HG02759 (cell line): ENCODE measurements at regions not wholly inside any gene's neighbourhood (a gene's known extent, or its start where the extent isn't known, plus 50 kb on each side); places are given as distances from the start of the nearest gene placed in this dataset.
"Not testable (repeated sequence)": the region's sequence is repeated elsewhere in the genome, so short reads cannot be mapped to it uniquely, and the experiment has no call there.

Source experiments
- ATAC-seq: cut with Tn5 transposase; IDR thresholded peaks from one replicate; pipeline ENCODE4 v1.9.1; 2021; ENCODE audit warnings: mild to moderate bottlenecking, moderate library complexity; ENCODE audit not compliant: unreplicated experiment

DNA sequence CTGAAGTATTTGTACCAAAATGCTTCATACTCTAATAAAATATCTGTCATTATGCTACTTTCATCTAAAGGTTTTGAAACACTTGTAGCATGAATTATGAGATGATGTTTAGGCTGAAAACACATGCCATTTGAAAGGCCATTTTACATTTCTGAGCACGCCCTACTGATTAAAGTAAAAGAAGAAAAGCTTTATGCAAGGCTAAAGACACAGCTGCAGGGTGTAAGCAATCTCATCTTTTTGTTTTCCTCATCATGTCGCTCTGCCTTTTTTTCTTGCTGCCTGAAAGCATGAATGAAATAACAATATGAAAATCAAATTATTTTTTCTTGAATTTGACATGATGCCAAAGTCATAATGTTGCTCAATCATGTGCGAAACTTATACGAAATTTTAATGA lies 148.6 kb upstream of the ARG1 start:
- ATAC-seq, result no peak

DNA sequence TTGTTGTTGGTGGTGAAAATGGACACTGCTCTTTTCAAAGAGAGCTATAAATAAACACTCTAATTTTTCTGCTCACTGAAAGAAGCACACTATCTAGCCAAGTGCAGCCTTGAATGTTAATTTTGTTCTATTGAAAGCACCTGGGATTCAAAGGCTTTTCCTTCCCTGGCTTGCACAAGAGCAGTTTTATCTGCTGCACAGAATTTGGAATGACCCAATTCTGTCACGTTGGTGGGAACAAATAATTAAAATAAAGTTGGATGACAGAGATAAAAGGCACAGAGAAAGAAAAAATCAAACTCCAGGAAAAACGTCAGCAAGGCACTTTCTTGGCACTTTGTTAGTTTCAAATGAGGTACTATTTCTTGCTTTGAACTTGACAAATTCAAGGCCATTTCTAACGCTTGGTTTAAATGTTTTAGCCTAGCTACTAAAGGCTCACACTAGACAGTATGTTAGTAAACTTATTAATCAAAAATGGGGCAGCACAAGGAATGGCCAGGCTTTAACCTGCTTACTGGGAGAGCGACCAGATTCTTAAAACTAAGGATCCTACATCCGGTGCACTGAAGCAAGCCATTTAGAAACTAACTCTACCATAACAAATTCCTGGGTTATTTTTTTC lies 145.5 kb upstream of the ARG1 start:
- ATAC-seq, result no peak

DNA sequence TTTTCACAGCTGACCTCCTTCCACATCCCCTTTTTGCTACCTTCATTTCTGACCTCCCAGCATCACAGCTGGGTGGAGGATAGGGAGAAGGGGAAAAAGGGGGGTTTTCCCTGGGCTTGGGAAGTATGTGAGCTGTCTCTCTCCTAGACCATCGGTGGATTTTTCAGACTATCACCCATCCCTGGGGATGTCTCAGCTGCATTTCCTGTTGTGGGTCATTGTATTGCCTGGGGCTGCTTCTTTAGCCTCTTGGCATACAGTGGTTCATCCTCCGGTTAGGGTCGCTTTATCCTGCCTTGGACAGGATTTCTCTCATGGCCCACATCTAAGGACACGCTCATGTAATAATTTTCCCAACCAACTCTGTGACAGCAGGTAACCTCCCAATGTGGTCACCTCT lies 142.5 kb upstream of the ARG1 start:
- no peak for ATAC-seq

DNA sequence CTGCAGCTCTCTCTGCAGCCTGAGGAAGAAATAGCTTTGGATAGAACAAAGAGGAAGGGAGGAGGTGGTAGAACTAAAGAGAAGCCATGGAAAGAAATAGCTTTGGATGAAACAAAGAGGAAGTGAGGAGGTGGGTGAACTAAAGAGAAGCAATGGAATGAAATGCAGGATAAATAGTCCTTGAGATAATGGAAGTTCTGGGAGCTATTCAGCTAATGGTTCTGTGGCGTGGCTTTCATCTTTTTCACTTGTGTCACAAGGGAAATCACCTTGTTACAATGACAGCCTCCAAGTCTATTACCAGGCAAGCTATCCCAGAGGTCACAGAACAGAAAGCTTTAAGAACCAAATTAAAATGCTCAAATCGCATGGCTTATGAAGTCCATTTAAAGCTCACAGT lies 141.3 kb upstream of the ARG1 start:
- ATAC-seq, result no peak

DNA sequence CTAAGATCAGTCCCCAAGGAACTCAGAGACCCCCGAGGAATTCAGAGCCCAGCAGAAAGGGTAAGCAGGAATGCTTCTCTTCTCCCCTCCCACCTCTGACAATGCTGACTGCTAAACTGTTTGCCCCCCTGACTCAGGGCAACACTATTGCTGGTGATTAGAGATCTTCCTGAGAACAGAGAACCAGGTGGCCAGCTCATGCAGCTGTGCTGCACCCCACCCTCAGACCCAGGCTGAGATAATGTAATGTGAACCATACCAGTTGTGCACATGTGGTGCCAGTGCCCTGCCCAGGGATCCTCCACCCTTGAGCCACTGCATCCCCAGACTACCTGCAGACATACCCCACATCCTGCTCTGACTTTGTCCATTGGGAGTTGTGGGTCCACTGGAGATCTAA lies 139.1 kb upstream of the ARG1 start:
- ATAC-seq, result no peak

DNA sequence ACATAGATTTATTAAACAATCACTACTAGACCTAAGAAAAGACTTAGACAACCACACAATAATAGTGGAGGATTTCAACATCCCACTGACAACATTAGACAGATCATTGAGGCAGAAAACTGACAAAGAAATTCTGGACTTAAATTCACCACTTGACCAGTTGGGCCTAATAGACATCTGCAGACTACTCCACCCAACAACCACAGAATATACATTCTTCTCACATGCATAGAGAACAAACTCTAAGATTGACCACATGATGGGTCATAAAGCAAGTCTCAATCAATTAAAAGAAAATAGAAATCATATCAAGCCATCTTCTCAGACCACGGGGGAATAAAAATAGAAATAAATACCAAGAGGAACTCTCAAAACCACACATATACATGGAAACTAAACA lies 136.7 kb upstream of the ARG1 start:
- no peak for ATAC-seq

DNA sequence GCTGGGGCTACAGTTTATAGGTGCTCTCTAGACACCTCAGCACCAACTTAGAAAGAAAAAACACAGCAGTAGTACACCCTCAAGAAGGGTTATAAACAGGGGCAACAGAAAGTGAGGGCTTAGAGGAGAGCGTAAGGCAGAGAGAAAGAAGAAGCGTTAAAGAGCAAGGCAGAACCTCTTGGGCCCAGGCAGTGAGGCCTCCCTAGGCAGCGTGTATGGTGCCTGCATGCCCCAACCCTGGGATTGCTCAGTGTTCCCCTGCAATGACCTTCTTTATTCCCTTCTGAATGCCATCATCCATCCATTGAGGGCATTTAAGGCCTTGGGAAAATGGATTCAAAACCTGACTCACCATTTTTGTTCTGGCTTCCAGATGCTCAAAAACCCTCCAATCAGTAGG lies 130.0 kb upstream of the ARG1 start:
- ATAC-seq, result no peak

DNA sequence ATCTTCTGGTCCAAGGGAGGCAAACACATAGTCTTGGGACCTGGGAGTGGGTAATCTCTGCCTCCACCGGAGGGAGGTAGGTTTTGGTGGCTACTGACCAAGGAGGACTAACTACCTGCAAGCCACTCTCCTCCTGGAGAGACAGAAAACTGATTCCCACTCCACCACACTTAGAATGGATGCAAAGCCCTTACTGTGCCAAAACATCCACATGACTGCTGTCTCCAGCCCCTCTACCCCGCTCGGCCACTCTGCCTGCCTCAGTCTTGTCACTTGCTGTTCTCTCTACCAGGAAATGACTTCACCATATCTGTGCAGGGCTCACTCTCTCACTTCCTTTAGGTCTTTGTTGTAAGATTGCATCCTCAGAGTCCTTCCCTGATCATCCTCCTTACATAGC lies 129.5 kb upstream of the ARG1 start:
- no peak for ATAC-seq

DNA sequence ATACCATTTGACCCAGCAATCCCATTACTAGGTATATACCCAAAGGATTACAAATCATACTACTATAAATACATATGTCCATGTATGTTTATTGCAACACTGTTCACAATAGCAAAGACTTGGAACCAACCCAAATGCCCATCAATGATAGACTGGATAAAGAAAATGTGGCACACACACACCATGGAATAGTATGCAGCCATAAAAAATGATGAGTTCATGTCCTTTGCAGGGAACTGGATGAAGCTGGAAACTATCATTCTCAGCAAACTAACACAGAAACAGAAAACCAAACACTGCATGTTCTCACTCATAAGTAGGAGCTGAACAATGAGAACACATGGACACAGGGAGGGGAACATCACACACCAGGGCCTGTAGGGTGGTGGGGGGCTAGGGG lies 127.7 kb upstream of the ARG1 start:
- not testable (repeated sequence) for ATAC-seq

DNA sequence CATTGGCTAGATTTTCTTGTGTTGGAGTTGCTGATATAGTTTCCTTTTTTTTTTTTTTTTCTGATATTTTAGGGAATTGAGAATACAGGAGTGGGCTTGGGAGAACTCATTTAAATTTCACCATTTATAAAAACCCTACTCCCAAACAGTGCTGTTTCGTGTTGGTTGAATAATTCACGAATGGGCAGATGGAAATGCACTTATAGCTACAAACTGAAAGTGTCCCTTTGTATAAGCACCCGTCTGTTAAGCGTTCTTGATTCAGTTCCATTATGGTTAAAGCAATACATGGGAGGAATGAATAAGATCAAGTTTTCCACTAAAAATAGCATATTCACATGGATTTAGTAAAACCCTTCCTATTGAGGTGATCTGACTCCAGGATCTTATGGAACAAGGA lies 122.2 kb upstream of the ARG1 start:
- ATAC-seq, result no peak

DNA sequence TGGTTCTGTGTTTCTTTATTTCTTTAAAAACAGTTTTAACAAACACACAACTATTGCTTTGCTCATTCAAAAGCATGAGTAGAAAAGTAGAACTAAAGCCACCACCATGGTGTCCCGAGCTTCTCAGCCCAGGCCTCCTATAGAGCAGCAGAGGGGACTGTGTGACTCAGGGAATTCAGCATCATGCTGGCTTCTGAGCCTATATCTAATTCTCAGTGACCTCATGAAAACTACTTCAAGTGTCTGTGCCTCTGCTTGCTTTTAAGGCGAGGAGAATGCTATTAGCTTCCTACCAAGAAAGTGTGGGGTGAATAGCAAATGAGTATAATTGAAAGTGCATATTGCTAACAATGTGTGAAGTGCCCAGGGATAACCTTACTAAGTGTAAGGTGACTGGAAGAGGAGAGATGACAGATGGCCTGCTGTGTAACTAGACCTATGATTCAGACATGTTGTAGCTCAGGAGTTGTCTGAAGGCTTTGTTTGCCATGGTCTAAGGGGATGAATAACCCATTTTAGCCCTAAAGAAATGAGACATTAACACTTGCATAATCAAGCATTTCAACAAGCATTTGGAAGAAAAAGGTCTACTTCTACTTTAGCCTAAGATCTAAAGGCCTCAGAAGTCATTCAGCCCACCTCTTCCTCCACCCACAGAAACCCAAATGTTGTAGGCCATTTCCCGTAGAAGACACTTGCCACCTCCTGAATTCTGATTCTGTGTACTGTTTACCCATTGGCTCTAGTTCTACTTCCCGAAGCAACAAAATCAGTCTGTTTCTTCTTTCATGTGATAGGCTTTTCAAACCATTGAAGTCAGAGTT lies 121.5 kb upstream of the ARG1 start:
- no peak for ATAC-seq

DNA sequence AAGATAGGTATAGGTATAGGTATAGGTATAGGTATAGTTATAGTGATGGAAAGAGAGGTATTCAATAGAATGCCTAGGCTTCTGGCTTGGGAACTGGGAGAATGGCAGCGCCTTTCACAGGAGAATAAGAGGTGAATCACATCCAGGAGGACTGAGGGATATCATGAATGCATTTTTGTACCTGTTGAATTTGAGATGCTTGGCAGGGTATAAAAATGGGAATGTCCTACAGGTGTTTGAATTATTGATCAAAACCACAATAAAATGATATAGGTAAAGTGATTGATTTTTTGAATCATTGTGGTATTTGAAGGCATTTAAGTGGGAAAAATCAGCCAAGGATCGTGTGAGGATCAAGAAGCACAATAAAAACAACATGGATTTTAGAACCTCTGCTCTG lies 119.2 kb upstream of the ARG1 start:
- ATAC-seq, result no peak

DNA sequence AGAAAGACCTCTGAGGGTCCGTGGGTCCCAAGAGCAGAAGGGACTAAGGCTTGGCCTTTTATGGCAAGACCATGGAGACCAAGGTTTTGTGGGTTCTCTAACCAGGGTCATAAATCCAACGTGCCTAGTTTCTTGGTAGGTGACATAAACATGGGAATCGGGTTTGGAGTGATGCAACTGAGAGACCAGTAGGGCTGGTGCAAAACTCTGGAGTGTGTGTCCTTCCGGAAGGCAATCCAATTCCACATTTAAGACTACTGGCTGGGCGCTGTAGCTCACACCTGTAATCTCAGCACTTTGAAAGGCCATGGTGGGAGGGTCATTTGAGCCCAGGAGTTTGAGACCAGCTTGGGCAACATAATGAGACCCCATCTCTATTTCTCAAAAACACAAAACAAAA lies 116.5 kb upstream of the ARG1 start:
- no peak for ATAC-seq

DNA sequence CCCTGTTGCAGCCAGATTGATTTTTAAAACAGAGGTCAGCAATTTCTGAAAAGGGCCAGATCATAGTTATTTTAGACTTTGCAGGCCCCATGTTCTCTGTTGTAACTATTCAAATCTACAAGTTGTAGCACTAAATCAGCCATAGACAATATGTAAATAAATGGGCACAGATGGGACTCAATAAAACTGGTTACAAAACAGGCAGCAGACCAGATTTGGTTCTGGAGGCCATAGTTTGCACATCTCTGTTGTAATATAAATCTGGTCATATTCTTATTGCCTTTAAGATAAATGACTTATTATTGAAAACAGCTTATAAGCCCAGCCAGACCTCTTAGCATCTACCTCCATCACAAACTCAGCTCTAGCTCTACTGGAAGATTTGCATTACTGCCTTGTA lies 114.0 kb upstream of the ARG1 start:
- no peak for ATAC-seq

DNA sequence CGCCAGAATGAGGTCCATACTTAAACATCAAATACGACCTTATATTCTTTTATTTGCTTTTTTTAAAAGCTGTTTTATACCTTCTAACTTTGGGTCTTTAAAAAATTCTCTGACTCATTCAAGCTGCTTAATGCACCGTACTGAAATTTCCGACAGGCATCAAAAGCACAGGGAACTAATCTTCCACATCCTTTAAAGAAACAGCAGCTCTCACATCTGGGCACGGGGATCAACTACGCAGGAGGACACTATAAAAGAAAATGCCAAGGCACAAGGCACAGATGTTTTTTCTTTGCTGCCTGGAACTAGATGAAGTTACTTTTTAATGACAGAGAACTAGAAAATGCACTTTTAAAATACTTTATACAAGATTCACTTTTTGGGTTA lies 112.4 kb upstream of the ARG1 start:
- no peak for ATAC-seq

DNA sequence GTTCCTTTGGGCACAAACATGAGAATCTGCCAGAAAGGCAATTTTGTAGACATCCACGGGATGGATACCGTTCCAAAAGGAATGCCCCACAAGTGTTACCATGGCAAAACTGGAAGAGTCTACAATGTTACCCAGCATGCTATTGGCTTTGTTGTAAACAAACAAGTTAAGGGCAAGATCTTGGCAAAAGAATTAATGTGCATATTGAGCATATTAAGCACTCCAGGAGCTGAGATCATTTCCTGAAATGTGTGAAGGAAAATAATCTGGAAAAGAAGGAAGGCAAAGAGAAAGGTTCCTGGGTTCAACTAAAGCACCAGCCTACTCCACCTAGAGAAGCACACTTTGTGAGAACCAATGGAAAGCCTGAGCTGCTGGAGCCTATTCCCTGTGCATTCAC lies 103.9 kb upstream of the ARG1 start:
- ATAC-seq, result no peak

DNA sequence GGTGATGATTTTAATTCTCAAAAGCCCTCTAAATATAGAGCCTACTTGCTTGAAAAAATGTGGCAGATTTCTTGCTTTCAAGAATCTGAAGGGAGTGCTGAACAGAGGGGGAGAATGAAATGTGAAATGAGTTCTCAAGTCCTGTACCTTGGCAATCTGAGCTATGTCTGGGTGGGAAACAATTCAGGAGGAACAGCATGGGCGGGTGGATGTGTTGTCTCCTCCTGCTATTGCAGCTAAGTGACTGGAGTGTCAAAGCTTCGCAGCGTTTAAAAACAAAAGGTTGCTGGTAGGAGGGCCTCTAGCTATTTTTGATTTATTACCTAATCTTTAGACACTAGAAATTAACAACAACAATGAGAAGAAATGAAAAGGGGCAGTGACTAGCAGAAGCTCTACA lies 102.5 kb upstream of the ARG1 start:
- ATAC-seq, result no peak

DNA sequence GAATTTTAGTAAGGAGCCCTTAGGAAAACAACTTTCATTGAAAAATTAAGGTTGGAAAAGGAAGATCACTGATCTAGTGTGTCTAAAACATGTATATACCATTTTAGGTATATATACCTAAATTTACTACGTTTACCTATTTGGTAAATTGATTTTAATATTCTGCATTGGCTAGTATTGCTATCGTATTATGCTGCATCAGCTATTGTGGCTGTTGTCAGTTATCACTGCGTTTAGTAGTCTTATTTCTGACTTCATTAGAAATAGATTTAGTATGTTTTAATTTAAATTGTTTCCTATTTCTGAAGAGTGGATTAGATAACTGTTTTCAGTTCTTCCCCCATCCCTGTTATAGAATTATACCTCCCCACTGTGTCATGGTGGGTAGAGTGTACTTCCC lies 101.7 kb upstream of the ARG1 start:
- ATAC-seq, result no peak

DNA sequence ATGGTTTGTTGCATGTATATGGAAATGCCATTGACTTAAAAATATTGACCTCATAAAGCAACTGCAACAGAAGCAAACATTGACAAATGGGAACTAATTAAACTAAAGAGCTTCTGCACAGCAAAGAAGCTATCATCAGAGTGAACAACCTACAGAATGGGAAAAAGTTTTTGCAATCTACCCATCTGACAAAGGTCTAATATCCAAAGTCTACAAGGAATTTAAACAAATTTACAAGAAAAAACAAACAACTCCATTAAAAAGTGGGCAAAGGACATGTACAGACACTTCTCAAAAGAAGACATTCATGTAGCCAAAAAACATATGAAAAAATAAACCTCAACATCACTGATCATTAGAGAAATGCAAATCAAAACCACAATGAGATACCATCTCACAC lies 99.7 kb upstream of the ARG1 start:
- not testable (repeated sequence) for ATAC-seq

DNA sequence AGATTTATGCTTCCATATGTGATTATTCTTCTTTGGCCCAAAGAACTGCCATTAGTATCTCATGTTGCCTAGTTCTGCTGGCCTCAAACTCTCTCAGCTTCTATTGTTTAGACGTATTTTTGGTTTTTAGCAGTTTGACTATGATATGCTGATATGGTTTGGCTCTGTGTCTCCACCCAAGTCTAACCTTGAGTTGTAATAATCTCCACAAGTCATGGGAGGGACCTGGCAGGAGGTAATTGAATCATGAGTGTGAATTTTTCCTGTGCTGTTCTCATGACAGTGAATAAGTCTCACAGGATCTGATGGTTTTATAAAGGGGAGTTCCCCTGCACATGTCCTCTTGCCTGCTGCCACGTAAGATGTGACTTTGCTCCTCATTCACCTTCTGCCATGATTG lies 96.7 kb upstream of the ARG1 start:
- no peak for ATAC-seq

DNA sequence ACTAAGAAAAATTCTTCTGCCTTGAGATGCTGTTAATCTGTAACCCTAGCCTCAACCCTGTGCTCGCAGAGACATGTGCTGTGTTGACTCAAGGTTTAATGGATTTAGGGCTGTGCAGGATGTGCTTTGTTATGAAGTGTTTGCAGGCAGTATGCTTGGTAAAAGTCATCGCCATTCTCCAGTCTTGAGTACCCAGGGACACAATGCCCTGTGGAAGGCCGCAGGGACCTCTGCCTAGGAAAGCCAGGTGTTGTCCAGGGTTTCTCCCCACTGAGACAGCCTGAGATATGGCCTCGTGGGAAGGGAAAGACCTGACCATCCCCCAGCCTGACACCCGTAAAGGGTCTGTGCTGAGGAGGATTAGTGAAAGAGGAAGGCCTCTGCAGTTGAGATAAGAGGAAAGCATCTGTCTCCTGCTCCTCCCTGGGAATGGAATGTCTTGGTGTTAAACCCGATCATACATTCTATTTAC lies 94.2 kb upstream of the ARG1 start:
- ATAC-seq, result not testable (repeated sequence)

DNA sequence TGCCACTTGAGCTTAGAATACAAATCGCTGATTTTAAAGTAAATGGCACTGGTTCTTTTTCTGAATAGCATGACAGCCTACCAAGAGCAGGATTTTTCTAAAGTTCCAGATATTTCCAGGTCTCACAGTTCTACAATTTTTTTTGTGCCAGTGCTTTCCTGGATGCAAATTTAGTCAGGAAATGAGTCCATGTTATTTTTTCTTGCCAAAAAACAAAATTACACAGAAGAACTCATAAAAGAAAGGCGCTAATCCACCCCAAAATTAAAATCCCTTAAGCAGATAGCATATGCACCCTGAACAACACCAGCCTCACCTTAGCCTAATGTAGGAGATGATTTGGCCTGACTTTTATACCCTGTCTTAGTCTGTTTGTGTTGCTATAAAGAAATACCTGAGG lies 86.4 kb upstream of the ARG1 start:
- no peak for ATAC-seq

DNA sequence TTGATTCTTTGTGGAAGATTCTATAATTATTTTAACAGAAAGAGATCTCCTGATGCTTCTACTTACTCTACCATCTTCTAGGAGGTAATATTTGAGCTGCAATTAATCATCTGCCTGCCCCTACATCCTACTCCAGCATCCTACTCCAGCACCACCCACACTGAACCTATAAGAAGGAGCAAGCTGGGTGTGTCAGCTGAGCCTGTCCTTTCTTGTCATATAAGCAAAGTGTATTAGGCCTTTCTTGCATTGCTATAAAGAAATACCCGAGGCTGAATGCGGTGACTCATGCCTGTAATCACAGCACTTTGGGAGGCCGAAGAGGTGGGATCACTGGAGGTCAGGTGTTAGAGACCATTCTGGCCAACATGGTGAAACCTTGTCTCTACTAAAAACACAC lies 84.2 kb upstream of the ARG1 start:
- no peak for ATAC-seq
